Loucy (cell line): ENCODE measurements at regions not wholly inside any gene's neighbourhood (a gene's known extent, or its start where the extent isn't known, plus 50 kb on each side); places are given as distances from the start of the nearest gene placed in this dataset.

Experiments used
- H2AFZ ChIP-seq: fragments of 200-600 bp; sonication (generic); 2 replicates; pipeline ENCODE4 v1.6.0; 2016; ENCODE audit warnings: antibody characterized with exemption, mild to moderate bottlenecking, low read length, moderate library complexity
- H3F3A ChIP-seq: fragments of 200-600 bp; 2 replicates; pipeline ENCODE4 v1.6.0; 2016; ENCODE audit warnings: antibody characterized with exemption, low read depth, mild to moderate bottlenecking
- H3K27me3 ChIP-seq: fragments of 200-600 bp; sonication (generic); 2 replicates; pipeline ENCODE4 v1.6.1; 2014; ENCODE audit warnings: low read length, mild to moderate bottlenecking; ENCODE audit not compliant: insufficient read depth, poor library complexity, severe bottlenecking
- H3K36me3 ChIP-seq: fragments of 200-600 bp; sonication (generic); 2 replicates; pipeline ENCODE4 v1.6.1; 2016; ENCODE audit warnings: low read length; ENCODE audit not compliant: insufficient read depth
- H3K4me1 ChIP-seq: fragments of 200-600 bp; sonication (generic); 2 replicates; pipeline ENCODE4 v1.5.1; 2014; ENCODE audit warnings: low read length, mild to moderate bottlenecking; ENCODE audit not compliant: insufficient read depth, poor library complexity, severe bottlenecking
- H3K4me2 ChIP-seq: fragments of 200-600 bp; sonication (generic); 2 replicates; pipeline ENCODE4 v1.6.0; 2014; ENCODE audit warnings: antibody characterized with exemption, low read length, low read depth, mild to moderate bottlenecking; ENCODE audit not compliant: poor library complexity, severe bottlenecking
- H3K4me3 ChIP-seq: fragments of 200-600 bp; sonication (generic); 2 replicates; pipeline ENCODE4 v1.5.1; 2014; ENCODE audit warnings: low read length, mild to moderate bottlenecking, mixed read lengths; ENCODE audit not compliant: poor library complexity, severe bottlenecking
- H3K79me2 ChIP-seq: fragments of 200-600 bp; sonication (generic); 2 replicates; pipeline ENCODE4 v1.6.1; 2014; ENCODE audit warnings: low read length; ENCODE audit not compliant: insufficient read depth
- H3K9ac ChIP-seq: fragments of 200-600 bp; sonication (generic); 2 replicates; pipeline ENCODE4 v1.6.0; 2014; ENCODE audit warnings: mild to moderate bottlenecking, low read depth, low read length, moderate library complexity; ENCODE audit not compliant: poor library complexity, severe bottlenecking
- H3K9me2 ChIP-seq: fragments of 200-600 bp; sonication (generic); replicated peaks from 2 replicates; pipeline ENCODE4 v1.6.1; 2016; ENCODE audit warnings: low read depth, low read length, mixed read lengths
- H3K9me3 ChIP-seq: fragments of 200-600 bp; sonication (generic); 2 replicates; pipeline ENCODE4 v1.6.1; 2014; ENCODE audit warnings: mild to moderate bottlenecking, antibody characterized with exemption, low read length, low read depth; ENCODE audit not compliant: insufficient read depth
- H4K20me1 ChIP-seq: fragments of 200-600 bp; sonication (generic); 2 replicates; pipeline ENCODE4 v1.6.0; 2014; ENCODE audit warnings: antibody characterized with exemption, low read length, mild to moderate bottlenecking; ENCODE audit not compliant: insufficient read depth, poor library complexity, severe bottlenecking
- EZH2phosphoT487 ChIP-seq: fragments of 200-600 bp; IDR thresholded peaks from 2 replicates; pipeline ENCODE4 v1.6.1; 2018; ENCODE audit warnings: antibody characterized with exemption, mild to moderate bottlenecking, moderate library complexity, borderline replicate concordance
- TF ChIP-seq, protein P1 (sequence below): fragments of 200-600 bp; sonication (generic); conservative IDR thresholded peaks from 2 replicates; pipeline ENCODE4 v1.5.1; 2014; ENCODE audit warnings: mild to moderate bottlenecking, antibody characterized with exemption, low read length

- no peaks in the 10 kb centered on the region for H3K9me2 ChIP-seq
- no peaks in the 10 kb centered on the region for H3K36me3 ChIP-seq
- TF ChIP-seq, protein P1, sequence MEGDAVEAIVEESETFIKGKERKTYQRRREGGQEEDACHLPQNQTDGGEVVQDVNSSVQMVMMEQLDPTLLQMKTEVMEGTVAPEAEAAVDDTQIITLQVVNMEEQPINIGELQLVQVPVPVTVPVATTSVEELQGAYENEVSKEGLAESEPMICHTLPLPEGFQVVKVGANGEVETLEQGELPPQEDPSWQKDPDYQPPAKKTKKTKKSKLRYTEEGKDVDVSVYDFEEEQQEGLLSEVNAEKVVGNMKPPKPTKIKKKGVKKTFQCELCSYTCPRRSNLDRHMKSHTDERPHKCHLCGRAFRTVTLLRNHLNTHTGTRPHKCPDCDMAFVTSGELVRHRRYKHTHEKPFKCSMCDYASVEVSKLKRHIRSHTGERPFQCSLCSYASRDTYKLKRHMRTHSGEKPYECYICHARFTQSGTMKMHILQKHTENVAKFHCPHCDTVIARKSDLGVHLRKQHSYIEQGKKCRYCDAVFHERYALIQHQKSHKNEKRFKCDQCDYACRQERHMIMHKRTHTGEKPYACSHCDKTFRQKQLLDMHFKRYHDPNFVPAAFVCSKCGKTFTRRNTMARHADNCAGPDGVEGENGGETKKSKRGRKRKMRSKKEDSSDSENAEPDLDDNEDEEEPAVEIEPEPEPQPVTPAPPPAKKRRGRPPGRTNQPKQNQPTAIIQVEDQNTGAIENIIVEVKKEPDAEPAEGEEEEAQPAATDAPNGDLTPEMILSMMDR, result no peak
- no peak for TF ChIP-seq EZH2phosphoT487
- H3K4me1 ChIP-seq, result no peaks in the 10 kb centered on the region
- no peaks in the 10 kb centered on the region for H3K79me2 ChIP-seq
- no peaks in the 10 kb centered on the region for H3F3A ChIP-seq
- no peak overlapping the region for H3K4me2 ChIP-seq
- H4K20me1 ChIP-seq, result no peaks in the 10 kb centered on the region
- H3K9ac ChIP-seq, result no peak overlapping the region
- no peak overlapping the region for H3K4me3 ChIP-seq
- H3K9me3 ChIP-seq, result no peaks in the 10 kb centered on the region
- H2AFZ ChIP-seq, result no peak overlapping the region
- H3K27me3 ChIP-seq, result no peaks in the 10 kb centered on the region
These were observed 1297.6 kb downstream of the BRINP3 start for GRCh38 chr1:189180057-189180456.

DNA sequence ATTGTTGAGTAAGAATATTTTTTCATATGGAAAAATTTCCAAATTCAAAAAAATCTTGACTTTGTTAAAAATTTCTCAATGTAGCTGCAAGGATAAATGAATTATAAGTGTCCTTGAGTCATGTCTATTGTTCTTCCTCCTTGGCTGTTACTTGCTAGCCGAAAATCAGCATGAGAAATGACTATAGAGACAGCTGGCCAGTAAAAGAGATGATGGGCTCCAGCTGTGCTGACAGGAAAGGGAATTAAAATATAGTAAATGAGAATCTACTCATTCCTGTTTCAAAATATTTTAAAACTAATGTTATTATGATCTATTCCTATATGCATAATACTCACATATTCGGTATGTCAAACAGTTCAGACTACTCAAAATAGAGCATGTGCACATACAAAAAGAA, 1292.6 kb downstream of the BRINP3 start:
- no peak overlapping the region for H3K9ac ChIP-seq
- H3K36me3 ChIP-seq, result no peaks in the 10 kb centered on the region
- TF ChIP-seq EZH2phosphoT487, result no peak
- TF ChIP-seq, protein P1, result no peak
- H3K27me3 ChIP-seq, result no peaks in the 10 kb centered on the region
- no peak overlapping the region for H2AFZ ChIP-seq
- no peak overlapping the region for H3K4me3 ChIP-seq
- no peaks in the 10 kb centered on the region for H4K20me1 ChIP-seq
- H3K4me1 ChIP-seq, result no peaks in the 10 kb centered on the region
- no peaks in the 10 kb centered on the region for H3K79me2 ChIP-seq
- no peak overlapping the region for H3K4me2 ChIP-seq
- no peaks in the 10 kb centered on the region for H3K9me2 ChIP-seq
- H3F3A ChIP-seq, result no peaks in the 10 kb centered on the region
- no peaks in the 10 kb centered on the region for H3K9me3 ChIP-seq

DNA sequence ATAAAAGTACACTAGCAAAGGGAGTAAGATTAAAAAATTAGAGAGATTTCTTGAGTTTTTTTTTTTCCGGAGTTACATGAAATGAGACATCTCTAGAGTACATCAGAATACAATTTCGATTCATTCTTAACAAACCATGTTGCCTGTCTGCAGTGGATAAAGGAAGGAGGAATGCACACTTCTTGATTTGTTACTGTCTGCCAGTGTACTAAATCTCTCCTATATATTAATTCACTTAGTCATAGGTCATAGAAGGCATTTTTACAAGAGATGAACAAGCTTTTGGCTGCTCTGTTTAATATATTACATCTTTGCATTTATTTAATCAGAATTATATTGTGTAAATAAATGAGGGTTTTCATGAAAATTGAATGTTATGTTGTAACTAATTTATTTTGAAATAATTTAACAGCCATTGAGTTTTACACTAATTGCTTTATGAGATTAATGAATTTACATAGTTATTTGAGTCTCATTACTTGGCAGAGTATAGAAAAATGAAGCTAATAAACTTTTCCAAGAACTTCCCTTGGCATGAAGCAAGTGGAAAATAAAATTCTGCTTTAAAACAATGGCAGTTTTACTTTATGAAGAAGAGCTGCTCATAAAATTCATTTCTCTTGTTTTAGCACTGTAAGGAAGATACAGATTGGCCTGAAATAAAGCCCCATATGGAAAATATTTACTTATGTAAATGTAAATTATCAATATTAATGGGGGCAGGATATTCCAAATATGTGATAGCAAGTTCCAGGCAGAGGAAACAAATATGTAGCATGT, 1284.7 kb downstream of the BRINP3 start:
- Histone ChIP-seq H3K36me3 (no peaks in the 10 kb centered on the region), H3K9ac (no peak overlapping the region), H4K20me1 (no peaks in the 10 kb centered on the region), H3K79me2 (no peaks in the 10 kb centered on the region), H3K4me3 (no peak overlapping the region), H3K9me2 (no peaks in the 10 kb centered on the region), H2AFZ (no peak overlapping the region), H3K27me3 (no peaks in the 10 kb centered on the region), H3F3A (no peaks in the 10 kb centered on the region), H3K4me1 (no peaks in the 10 kb centered on the region), H3K4me2 (no peak overlapping the region), H3K9me3 (no peaks in the 10 kb centered on the region)
- TF ChIP-seq, protein P1, result no peak
- no peak for TF ChIP-seq EZH2phosphoT487
